HG03139 (cell line): ENCODE measurements at regions not wholly inside any gene's neighbourhood (a gene's known extent, or its start where the extent isn't known, plus 50 kb on each side); places are given as distances from the start of the nearest gene placed in this dataset.
A peak's percentile ranks its signal among the peaks of the same experiment; 100 is the strongest.
"Not testable (repeated sequence)": the region's sequence is repeated elsewhere in the genome, so short reads cannot be mapped to it uniquely, and the experiment has no call there.

Experiments used
- ATAC-seq: cut with Tn5 transposase; IDR thresholded peaks from one replicate; pipeline ENCODE4 v1.9.1; 2021; ENCODE audit not compliant: unreplicated experiment

- ATAC-seq, result no peak
These were observed 246.6 kb downstream of the SLCO4C1 start for GRCh38 chr5:102049517-102049916.

DNA sequence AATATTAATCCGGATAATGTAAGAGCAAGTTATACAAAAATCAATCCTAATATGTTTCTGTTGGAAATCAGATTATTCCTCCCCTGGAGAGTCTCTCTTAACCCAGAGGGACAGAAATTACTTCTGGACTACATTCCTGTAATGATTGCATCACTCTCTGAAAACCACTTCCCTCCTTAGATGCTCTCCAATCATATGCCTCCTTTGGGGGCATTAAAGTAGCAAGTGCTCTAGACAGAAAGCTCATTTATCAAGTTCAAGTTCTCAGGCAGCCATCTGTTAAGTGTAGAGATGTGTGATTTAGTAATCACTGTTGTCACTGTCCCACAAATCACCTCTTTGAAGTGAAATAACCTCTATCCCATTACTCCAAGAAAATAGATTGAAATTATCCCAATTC is 247.1 kb downstream of the SLCO4C1 start:
- no peak for ATAC-seq

- not testable (repeated sequence) for ATAC-seq
These were observed 249.0 kb downstream of the SLCO4C1 start for GRCh38 chr5:102047073-102047472.

DNA sequence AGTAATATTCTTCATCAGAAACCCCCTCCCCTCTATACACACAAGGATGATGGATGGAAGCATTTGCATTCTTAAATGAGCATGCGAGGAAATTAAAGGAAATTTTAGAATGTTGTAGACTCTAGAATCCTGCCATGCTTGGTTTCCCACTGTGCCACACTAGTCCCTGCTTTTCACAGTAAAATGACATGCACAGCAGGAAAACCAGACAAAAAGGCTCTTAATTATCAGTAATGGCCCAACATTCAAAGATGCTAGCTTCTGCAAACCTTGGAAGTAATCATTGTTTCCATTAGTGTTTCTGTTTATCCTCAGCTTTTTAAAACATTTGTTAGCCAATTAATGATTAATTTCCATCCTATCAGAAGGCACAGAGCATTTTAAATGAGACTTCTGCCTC is 255.8 kb downstream of the SLCO4C1 start:
- no peak for ATAC-seq

DNA sequence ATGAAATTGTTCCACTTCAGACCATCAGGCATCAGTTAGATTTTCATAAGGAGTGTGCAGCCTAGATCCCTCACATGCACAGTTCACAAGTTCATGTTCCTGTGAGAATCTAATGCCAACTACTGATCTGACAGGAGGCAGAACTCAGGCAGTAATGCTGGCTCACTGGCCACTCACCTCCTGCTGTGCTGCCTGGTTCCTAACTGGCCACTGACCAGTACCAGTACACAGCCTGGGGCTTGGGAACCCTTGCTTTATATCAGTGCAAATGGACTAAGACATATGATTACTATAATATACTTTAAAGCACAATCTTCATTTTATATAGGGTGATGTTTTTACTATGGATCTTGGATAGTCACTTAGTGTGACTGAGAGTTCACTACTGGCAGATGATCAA is 259.2 kb downstream of the SLCO4C1 start:
- ATAC-seq, result no peak

- ATAC-seq, result no peak
These were observed 264.4 kb downstream of the SLCO4C1 start for GRCh38 chr5:102031711-102032110.

GRCh38 chr5:102018690-102019089 is 277.4 kb downstream of the SLCO4C1 start:
- ATAC-seq, result no peak

- no peak for ATAC-seq
These were observed 277.8 kb downstream of the SLCO4C1 start for GRCh38 chr5:102018279-102018678.

DNA sequence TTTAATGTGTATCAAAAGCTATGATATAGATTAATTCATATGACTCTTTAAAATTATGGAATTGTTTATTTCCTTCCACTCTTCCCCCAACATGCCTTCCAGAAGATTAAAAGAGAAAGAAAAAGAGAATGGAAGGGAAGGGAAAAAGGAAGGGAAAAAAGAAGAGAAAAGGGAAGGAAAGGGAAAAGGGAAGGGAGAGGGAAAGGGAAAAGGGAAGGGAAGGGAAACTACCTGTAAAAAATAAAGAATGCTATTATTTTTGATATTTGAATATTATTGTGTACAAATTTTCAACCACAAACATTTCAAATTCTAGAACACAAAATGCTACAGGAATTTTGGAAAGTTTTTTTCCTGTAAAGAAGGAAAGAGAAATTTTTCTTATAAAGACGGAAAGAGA is 281.7 kb downstream of the SLCO4C1 start:
- no peak for ATAC-seq

GRCh38 chr5:102010644-102011043 is 285.4 kb downstream of the SLCO4C1 start:
- ATAC-seq, result no peak

DNA sequence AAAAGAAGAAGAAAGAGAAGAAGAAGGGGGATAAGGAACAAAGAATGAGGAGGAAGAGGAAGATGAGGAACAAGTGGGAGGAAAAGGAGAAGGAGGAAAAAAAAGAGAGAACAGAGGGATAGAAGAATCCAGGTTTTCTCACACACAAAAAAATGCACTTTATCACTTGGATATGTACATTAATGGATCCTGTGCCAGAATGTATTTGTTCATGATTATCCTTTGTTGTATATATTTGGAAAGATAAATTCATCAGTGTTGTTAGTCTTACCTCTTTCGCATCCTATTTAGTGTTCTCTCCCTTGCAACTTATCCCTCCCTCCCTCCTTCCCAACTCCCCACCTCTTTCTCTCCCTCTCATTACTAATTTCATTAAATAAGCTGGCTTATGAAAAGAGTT is 298.8 kb downstream of the SLCO4C1 start:
- ATAC-seq, result no peak

- ATAC-seq, result no peak
These were observed 300.5 kb downstream of the SLCO4C1 start for GRCh38 chr5:101995585-101995984.

DNA sequence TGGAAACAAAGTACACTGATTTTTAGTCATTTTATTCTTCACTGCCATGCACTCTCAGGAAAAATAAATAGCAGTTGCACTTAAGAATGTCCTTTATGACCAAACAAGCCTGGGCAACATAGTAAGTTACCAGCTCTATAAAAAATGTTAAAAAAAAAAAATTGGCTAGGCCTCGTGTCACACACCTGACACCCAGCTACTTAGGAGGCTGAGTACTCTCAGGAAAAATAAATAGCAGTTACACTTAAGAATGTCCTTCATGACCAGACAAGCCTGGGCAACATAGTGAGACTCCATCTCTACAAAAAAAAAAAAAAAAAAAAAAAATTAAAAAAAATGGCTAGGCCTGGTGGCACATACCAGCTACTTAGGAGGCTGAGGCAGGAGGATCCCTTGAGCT is 304.6 kb downstream of the SLCO4C1 start:
- no peak for ATAC-seq

DNA sequence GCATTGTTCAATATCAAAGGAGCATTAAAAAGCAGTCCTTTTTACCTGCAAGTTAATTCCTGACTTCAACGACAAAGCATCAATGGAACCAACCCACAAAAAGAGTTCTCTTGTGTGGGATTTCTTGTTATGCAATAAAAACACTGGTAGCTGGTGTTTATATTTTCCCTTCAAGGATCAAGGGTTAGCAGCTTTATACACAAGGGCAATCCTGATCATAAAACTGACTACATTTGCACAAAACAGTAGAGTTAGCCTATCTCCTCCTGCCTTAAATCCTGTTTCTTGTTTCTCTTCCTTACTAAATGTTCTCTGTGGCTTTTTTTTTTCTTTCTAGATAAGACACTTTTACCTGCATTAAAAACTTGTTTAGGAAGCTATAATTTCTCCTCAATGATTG is 306.4 kb downstream of the SLCO4C1 start:
- no peak for ATAC-seq

GRCh38 chr5:101977729-101978345 is 318.2 kb downstream of the SLCO4C1 start:
- ATAC-seq, result peak; percentile 93

DNA sequence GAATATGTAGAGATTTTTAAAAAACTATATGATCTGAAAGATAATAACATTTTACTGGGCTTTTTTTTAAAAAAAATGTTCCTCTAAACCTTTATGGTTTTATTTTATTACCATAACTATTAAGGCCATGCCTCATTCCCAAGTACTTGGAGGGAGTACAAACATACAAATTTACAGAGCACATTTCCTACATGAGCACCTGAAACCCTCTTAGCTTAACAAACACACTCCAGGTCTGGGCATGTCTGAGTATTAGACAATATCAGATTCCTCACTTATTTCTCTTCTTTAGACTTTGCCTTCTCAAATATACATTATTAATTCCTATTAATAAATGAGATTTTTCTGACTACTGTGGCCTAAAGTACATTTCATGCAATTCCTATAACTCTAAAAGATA is 319.2 kb downstream of the SLCO4C1 start:
- ATAC-seq, result no peak

GRCh38 chr5:101969742-101970141 is 326.3 kb downstream of the SLCO4C1 start:
- no peak for ATAC-seq

DNA sequence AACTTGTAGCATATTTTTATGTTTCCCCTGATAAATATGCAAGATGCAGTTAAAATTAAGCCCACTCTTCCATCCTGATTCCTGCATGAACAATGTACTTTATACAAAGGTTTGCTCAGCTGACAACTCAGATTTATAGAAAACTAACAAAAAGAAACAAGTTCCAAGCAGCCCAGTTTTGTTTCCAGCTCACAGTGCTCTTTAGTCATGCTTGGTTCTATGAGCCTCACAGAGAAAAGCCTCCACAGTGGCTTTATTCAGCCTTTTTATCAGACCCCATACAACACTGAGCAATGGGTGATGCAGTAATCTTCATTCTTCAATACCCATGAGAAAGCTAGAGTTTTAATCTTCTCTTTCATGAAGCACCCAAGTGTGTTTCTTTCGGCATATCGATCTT is 329.6 kb downstream of the SLCO4C1 start:
- no peak for ATAC-seq

- ATAC-seq, result no peak
These were observed 340.2 kb downstream of the SLCO4C1 start for GRCh38 chr5:101955891-101956290.

DNA sequence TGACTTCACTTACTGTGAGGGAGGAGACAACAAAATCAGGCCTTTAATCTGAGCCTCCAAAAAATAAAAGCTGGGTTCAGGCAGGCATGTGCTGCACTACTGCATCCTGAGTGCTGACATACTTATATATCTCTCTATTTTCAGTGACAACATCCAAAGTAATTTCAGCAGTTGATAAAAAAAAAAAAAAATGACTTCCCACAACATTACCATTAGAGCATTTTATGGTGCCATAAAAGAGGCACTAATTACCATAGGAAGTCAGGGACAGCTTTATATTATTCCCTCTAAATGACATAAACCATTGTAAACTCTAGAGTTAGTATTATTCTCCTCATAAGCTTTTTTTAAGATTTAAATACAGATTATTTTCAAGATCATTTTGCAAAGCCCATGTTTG is 346.1 kb downstream of the SLCO4C1 start:
- ATAC-seq, result no peak

- ATAC-seq, result no peak
These were observed 347.5 kb downstream of the SLCO4C1 start for GRCh38 chr5:101948615-101949014.

DNA sequence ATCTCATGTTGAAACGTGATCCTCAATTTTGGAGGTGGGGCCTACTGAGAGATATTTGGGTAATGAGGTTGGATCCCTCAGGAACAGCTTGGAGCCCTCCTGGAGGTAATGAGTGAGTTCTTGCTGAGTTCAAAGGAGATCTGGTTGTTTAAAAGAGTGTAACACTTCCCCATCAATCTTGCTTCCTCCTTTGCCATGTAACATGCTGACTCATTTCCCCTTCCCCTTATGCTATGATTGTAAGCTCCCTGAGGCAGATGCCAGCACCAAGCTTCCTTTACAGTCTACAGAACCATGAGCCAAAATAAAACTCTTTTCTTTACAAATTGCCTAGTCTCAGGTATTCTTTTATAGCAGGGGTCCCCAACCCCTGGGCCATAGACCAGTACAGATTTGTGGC is 352.3 kb downstream of the SLCO4C1 start:
- no peak for ATAC-seq

DNA sequence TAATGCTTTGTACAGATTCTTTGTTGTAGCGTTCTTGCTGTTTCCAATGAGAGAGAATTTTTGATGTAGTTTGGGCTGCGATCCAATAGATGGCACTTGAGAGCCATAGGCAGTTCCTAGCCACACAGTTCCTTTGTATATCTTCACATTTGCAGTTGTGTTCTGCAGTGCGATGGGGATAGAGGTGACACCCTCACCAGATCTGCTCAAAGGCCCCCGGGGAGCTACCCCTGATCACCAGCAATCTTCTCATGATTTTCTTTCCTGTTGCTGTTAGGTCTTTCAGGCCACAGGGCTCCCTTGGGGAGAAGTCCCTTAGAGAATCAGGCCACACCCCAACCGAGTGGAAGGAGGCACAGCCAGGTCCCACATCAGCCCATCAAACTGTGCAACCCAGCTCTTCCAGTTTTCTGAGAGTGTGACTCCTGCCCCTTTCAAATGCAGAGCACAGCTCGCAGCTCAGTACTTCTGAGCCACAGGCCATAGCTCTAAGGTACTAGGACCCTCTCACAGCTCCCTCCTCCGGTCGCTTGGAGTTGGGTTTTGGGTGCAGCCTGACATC is 353.7 kb downstream of the SLCO4C1 start:
- ATAC-seq, result no peak
